Stimulated activated CD8-positive, alpha-beta memory T cell treated with anti-CD3 and anti-CD28 coated beads, Interleukin-15, amount 100 ng/mL, for 4 hours (primary cell): ENCODE measurements at regions not wholly inside any gene's neighbourhood (a gene's known extent, or its start where the extent isn't known, plus 50 kb on each side); places are given as distances from the start of the nearest gene placed in this dataset.
"Not testable (repeated sequence)": the region's sequence is repeated elsewhere in the genome, so short reads cannot be mapped to it uniquely, and the experiment has no call there.

Experiments
- DNase-seq, 2 donors: peaks; one replicate each; pipeline ENCODE4 v3.0.0-alpha.2; 2020; ENCODE audit warnings: low read depth in 2 of 2

- no peak for DNase-seq
These were observed 200.2 kb upstream of the SLC38A2 start for GRCh38 chr12:46572644-46573346.

GRCh38 chr12:46571608-46572007, 199.0 kb upstream of the SLC38A2 start:
- DNase-seq, result no peak

GRCh38 chr12:46569826-46570439, 197.4 kb upstream of the SLC38A2 start:
- DNase-seq, result no peak

- no peak for DNase-seq
These were observed 195.1 kb upstream of the SLC38A2 start for GRCh38 chr12:46567667-46568066.

GRCh38 chr12:46562625-46563225, 190.2 kb upstream of the SLC38A2 start:
- no peak for DNase-seq

GRCh38 chr12:46561769-46562624, 189.4 kb upstream of the SLC38A2 start:
- DNase-seq, result not testable (repeated sequence)

- no peak for DNase-seq
These were observed 188.3 kb upstream of the SLC38A2 start for GRCh38 chr12:46560874-46561273.

- no peak for DNase-seq
These were observed 187.5 kb upstream of the SLC38A2 start for GRCh38 chr12:46560089-46560488.

- no peak for DNase-seq
These were observed 186.7 kb upstream of the SLC38A2 start for GRCh38 chr12:46559311-46559710.

- no peak for DNase-seq
These were observed 186.1 kb upstream of the SLC38A2 start for GRCh38 chr12:46558677-46559076.

- no peak for DNase-seq
These were observed 185.2 kb upstream of the SLC38A2 start for GRCh38 chr12:46557539-46558373.

- no peak for DNase-seq
These were observed 184.4 kb upstream of the SLC38A2 start for GRCh38 chr12:46556819-46557524.

GRCh38 chr12:46556105-46556559, 183.6 kb upstream of the SLC38A2 start:
- no peak for DNase-seq

GRCh38 chr12:46555406-46555852, 182.9 kb upstream of the SLC38A2 start:
- no peak for DNase-seq

- no peak for DNase-seq
These were observed 181.9 kb upstream of the SLC38A2 start for GRCh38 chr12:46554460-46554859.

- no peak for DNase-seq
These were observed 181.3 kb upstream of the SLC38A2 start for GRCh38 chr12:46553911-46554310.

- DNase-seq, result no peak
These were observed 180.7 kb upstream of the SLC38A2 start for GRCh38 chr12:46553266-46553665.

- DNase-seq, result no peak
These were observed 177.8 kb upstream of the SLC38A2 start for GRCh38 chr12:46550266-46550879.

GRCh38 chr12:46549527-46550265, 177.1 kb upstream of the SLC38A2 start:
- DNase-seq, result no peak
